Prostate gland (tissue), 2 donors: ENCODE measurements at regions not wholly inside any gene's neighbourhood (a gene's known extent, or its start where the extent isn't known, plus 50 kb on each side); places are given as distances from the start of the nearest gene placed in this dataset.

Experiments
- CTCF ChIP-seq, 4 experiments: fragments of 200-600 bp in 2 of 4; fragments of 450-650 bp in 2 of 4; sonication (generic) in 2 of 4; IDR thresholded peaks; 1 replicate in 3 of 4; 2 replicates in 1 of 4; pipeline ENCODE4 v1.5.1; 2016 to 2019; ENCODE audit warnings: antibody characterized with exemption in 4 of 4, mild to moderate bottlenecking in 2 of 4, moderate library complexity in 2 of 4
- POLR2A ChIP-seq: fragments of 450-650 bp; IDR thresholded peaks from one replicate; pipeline ENCODE4 v1.6.1; 2016; ENCODE audit warnings: antibody characterized with exemption, mild to moderate bottlenecking
- POLR2AphosphoS5 ChIP-seq: sonication (generic); formaldehyde crosslinking; IDR thresholded peaks from one replicate; pipeline ENCODE4 v1.6.1; 2017; ENCODE audit warnings: antibody characterized with exemption

GRCh38 chr3:66609660-66610561, 109.1 kb upstream of the LRIG1 start:
- TF ChIP-seq CTCF (IDR thresholded peaks at IDR 0.05) (no peak), POLR2AphosphoS5 (no peak), POLR2A (no peak)
